ENCODE measurements at regions not wholly inside any gene's neighbourhood (a gene's known extent, or its start where the extent isn't known, plus 50 kb on each side); places are given as distances from the start of the nearest gene placed in this dataset.

DNA sequence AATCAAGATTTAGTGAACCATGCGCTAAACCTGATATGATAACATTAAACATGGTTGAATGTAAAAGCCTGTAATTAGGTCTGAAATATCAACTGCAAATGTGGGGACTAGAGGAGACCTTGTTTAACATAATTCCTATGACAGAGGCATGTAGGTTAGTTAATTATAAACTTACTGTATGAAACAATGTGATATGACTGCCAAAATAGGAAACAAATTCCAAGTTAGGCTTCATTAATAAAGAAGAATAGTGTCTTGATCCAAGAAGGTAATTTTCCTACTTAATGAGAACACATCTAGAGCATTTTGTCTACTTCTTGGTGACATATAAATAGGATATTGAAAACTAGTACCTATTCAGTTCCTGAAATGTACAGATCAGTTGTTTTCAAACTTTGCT, 136.2 kb upstream of the TARS1 start:
- H3K4me3 Mint-ChIP-seq, result no peak overlapping the region
- H3K4me1 Mint-ChIP-seq (ENCODE audit: low read depth), result no peaks in the 10 kb centered on the region
- H3K27ac Mint-ChIP-seq, result no peak overlapping the region

DNA sequence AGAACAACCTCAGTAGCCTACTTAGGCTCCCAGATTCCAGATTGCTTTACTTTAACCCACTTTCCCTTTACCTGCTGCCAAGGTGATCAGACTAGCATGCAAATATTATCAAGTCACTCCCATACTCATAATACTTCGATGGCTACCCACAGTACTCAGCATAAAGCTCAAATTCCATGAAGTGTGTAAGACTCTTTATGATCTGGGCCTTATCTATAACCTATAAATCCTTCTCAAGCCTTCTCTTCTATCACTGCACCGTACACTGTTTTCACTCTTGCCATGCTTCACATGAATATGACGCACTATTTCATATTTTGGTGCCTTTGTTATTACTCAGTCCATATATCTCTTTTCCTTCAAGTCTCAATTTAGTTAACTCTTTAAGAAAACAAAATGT, 135.2 kb upstream of the TARS1 start:
- Mint-ChIP-seq H3K4me1 (ENCODE audit: low read depth) (no peaks in the 10 kb centered on the region), H3K9me3 (peaks cover 4% of the 10 kb centered on the region)

More for the DNA sequence above, 136.2 kb upstream of the TARS1 start:
- peaks cover 4% of the 10 kb centered on the region for H3K9me3 Mint-ChIP-seq
- H3K36me3 Mint-ChIP-seq (ENCODE audit: low read depth), result no peaks in the 10 kb centered on the region
- no peaks in the 10 kb centered on the region for H3K27me3 Mint-ChIP-seq (ENCODE audit: low read depth)

DNA sequence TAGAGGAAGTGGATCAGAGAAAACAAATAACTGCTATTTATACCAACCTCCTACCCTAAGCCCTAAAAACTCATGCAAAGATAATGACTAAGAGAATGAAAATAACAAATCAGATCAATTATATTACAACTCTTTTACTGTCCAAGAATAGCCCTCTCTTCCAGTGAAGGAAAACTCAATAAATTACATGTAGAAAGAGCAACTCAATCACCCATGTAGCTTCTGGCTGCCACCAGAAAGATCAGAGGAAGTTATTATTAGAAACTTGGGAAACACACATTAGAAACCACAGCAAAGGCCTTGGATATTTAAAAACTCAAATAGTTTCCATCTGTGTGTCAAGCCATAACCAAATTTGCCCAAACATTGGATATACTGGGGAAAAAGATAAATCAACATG, 134.0 kb upstream of the TARS1 start:
- H3K4me1 Mint-ChIP-seq (ENCODE audit: low read depth), result no peaks in the 10 kb centered on the region
- peaks cover 9% of the 10 kb centered on the region for H3K9me3 Mint-ChIP-seq
- H3K27me3 Mint-ChIP-seq (ENCODE audit: low read depth), result no peaks in the 10 kb centered on the region
- no peaks in the 10 kb centered on the region for H3K36me3 Mint-ChIP-seq (ENCODE audit: low read depth)
- no peak overlapping the region for H3K27ac Mint-ChIP-seq
- H3K4me3 Mint-ChIP-seq, result no peak overlapping the region

More for the DNA sequence above, 135.2 kb upstream of the TARS1 start:
- Mint-ChIP-seq H3K27me3 (ENCODE audit: low read depth) (no peaks in the 10 kb centered on the region), H3K36me3 (ENCODE audit: low read depth) (no peaks in the 10 kb centered on the region), H3K27ac (no peak overlapping the region), H3K4me3 (no peak overlapping the region)

DNA sequence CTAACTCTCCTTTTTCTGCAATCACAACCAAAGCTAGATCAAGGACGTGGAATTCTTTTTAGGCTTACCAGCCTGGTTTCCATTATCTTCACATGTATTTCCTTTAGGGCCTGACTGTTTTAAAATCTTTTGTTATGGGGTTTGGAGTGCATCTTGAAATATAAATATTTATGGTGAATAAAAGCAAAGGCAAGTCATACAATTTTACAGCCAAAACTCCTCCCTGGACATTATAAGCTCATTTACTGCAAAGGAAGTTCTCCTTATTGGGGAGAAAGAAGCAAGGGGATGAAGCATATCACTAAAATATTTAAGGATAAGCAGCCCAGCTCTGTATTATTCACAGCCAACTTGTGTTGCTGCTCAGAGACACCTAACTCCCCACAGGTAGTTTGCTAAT, 132.2 kb upstream of the TARS1 start:
- Mint-ChIP-seq H3K4me3 (no peak overlapping the region), H3K27ac (no peak overlapping the region), H3K36me3 (ENCODE audit: low read depth) (no peaks in the 10 kb centered on the region), H3K9me3 (peaks cover 9% of the 10 kb centered on the region), H3K27me3 (ENCODE audit: low read depth) (no peaks in the 10 kb centered on the region), H3K4me1 (ENCODE audit: low read depth) (no peaks in the 10 kb centered on the region)

DNA sequence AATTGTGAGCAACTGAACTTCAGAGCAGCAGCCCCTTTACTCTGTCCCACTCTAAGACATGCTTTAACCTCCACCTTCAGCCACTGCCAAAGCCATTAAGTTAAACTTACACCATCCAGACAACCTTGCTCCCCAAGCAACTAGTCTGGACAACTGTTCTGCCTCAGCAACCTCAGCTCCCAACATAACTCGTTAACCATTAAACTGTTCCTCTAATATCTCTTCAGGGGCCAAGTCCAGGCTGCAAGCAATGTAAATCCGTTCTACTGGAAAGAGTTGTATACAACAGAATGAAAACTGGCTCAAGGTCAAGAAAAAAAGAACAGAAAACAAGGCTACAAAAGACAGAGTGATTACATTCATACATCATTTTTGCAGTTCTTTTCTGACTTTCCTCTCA, 131.7 kb upstream of the TARS1 start:
- Mint-ChIP-seq H3K9me3 (peaks cover 9% of the 10 kb centered on the region), H3K4me3 (no peak overlapping the region), H3K27ac (no peak overlapping the region), H3K4me1 (ENCODE audit: low read depth) (no peaks in the 10 kb centered on the region), H3K27me3 (ENCODE audit: low read depth) (no peaks in the 10 kb centered on the region), H3K36me3 (ENCODE audit: low read depth) (no peaks in the 10 kb centered on the region)

DNA sequence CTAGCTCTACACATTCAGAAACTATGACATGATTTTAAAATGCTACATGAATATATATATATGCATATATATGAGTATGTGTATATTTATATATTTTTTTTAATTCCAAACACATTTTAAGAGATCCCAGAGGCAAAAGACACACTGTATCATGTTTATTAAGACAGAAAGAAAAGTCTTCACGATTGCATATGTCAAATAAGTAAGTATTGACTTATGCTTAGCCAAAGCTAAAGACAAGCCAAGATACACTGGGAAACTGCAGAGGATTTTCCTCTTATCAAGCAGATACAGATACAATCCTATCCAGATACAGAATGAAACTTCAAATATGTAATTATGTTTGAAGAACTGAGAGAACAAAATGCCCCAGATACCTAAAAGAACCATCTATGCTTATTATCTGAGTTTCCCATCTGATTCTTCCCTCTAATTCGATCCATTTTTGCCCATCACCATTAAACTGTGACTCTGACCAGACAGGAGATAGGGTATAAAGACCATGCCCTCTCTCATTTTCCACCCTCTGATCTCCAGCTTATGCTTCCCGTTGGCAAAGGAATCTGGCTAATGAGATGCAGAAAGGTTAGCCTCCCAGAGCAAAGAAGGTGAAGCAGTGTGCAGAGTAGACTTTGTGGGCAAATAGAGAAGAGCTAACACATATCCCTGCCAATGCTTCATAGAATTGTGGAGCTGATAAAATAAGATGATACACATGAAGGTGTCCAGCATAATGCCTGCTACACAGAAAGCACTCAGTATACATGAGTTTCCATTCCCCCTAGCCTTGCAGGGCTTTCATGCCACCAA, 131.0 kb upstream of the TARS1 start:
- H3K27me3 Mint-ChIP-seq (ENCODE audit: low read depth), result no peaks in the 10 kb centered on the region
- no peak overlapping the region for H3K4me3 Mint-ChIP-seq
- H3K4me1 Mint-ChIP-seq (ENCODE audit: low read depth), result no peaks in the 10 kb centered on the region
- H3K9me3 Mint-ChIP-seq, result peaks cover 9% of the 10 kb centered on the region
- no peaks in the 10 kb centered on the region for H3K36me3 Mint-ChIP-seq (ENCODE audit: low read depth)
- H3K27ac Mint-ChIP-seq, result no peak overlapping the region

DNA sequence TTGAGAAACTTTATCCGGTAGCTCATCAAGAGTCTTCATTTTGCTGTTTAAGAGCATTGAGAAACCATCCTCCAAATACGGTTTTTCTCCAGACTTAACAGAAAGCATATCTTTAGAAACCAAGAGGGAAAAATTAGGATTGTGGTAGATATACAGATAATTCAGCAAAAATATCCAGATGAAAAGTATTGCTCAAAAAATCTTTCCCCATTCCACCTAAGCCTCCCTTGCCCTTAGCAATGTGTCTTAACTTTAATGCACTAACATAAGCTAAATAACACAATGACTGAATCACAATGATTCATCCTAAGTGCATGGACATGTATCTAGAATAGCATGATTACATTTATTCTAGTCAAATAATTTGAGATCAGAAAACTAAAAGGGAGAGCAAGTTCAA, 130.3 kb upstream of the TARS1 start:
- H3K9me3 Mint-ChIP-seq, result peaks cover 7% of the 10 kb centered on the region

DNA sequence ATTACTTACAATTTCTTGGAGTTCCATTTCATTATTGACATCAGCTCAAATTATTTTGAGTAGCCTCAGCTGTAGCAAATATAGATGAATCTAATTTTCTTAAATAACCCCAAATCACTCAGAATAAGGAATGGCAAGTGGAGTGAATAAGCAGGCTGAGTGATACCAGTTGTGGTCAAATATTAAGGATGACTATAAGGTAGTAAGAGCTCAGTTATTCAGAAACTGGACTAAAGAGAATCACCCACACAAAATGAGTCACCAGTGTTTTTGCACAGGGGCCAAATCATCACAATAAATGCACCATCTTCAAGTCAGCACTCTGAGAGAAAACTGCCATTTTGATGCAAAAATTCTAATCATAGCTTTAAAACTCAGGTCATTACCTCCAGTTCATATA, 128.9 kb upstream of the TARS1 start:
- Mint-ChIP-seq H3K27me3 (ENCODE audit: low read depth) (no peaks in the 10 kb centered on the region), H3K36me3 (ENCODE audit: low read depth) (no peaks in the 10 kb centered on the region), H3K4me3 (no peak overlapping the region), H3K27ac (no peak overlapping the region), H3K9me3 (peaks cover 5% of the 10 kb centered on the region), H3K4me1 (ENCODE audit: low read depth) (no peaks in the 10 kb centered on the region)

More for the DNA sequence above, 130.3 kb upstream of the TARS1 start:
- Mint-ChIP-seq H3K4me3 (no peak overlapping the region), H3K27me3 (ENCODE audit: low read depth) (no peaks in the 10 kb centered on the region), H3K36me3 (ENCODE audit: low read depth) (no peaks in the 10 kb centered on the region), H3K4me1 (ENCODE audit: low read depth) (no peaks in the 10 kb centered on the region), H3K27ac (no peak overlapping the region)

DNA sequence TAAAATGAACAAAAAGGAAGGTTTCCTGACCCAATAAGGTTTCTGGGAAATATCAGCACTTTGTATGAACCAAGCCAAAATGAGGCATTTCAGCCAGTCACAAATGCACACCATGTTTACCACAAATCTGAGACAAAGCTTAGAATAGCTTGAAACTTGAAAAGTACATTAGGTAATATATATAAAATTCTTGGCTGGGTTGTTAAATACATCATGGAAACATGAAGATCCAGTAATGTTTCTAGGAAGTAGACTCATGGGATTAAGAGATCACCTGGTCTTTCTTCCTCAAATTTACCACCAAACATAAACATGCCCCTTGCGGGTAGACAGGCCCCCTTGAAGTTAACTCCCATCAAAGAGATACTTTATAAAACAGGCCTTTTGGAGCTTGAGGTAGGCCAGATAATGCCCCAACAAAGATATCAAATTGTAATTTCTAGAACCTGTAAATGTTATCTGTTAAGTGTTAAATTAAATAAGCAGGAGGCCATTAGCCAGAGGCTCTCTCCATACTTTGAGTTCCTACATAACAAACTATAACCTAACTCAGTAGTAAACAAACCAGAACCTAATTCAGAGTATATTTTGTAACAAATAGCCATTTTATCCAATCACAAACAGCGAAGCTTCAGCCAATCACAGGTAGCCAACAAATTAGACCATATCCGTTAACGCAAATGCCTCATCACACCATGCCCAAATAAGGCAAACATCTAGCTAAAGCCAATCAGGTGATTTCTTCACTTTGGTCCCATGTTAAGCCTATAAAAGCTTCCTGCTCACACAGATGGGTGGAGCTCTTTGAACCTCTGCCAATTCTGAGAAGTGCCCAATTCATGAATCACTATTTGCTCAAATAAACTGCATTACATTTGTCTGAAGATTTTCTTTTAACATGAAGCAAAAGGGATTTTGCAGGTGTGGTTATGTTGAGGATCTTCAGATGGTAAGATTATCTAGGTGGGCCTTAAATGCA, 127.9 kb upstream of the TARS1 start:
- no peaks in the 10 kb centered on the region for H3K4me1 Mint-ChIP-seq (ENCODE audit: low read depth)
- no peaks in the 10 kb centered on the region for H3K27me3 Mint-ChIP-seq (ENCODE audit: low read depth)
- H3K27ac Mint-ChIP-seq, result no peak overlapping the region
- H3K9me3 Mint-ChIP-seq, result peaks cover 5% of the 10 kb centered on the region
- H3K36me3 Mint-ChIP-seq (ENCODE audit: low read depth), result no peaks in the 10 kb centered on the region
- no peak overlapping the region for H3K4me3 Mint-ChIP-seq

DNA sequence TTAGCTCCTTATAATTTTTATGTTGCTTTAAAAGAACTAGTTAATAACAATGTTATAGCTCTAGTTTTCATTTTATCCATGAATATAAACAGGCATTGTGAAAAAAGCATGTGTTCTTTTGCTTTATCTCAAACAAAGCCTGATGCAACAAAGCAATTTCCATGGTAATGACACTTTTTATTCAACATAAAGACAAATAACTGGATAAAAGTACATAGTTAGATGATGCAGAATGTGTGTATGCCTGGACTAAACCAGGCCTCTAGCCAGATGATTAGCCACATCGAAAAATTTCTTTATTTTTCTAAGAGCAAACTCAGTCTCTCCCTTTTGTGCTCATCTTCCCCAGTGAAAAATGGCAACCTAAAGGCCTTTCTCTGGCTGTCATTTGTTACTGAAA, 125.6 kb upstream of the TARS1 start:
- no peak overlapping the region for H3K4me3 Mint-ChIP-seq
- no peaks in the 10 kb centered on the region for H3K27me3 Mint-ChIP-seq (ENCODE audit: low read depth)
- no peaks in the 10 kb centered on the region for H3K36me3 Mint-ChIP-seq (ENCODE audit: low read depth)
- peaks cover 5% of the 10 kb centered on the region for H3K9me3 Mint-ChIP-seq
- H3K27ac Mint-ChIP-seq, result no peak overlapping the region
- no peaks in the 10 kb centered on the region for H3K4me1 Mint-ChIP-seq (ENCODE audit: low read depth)

DNA sequence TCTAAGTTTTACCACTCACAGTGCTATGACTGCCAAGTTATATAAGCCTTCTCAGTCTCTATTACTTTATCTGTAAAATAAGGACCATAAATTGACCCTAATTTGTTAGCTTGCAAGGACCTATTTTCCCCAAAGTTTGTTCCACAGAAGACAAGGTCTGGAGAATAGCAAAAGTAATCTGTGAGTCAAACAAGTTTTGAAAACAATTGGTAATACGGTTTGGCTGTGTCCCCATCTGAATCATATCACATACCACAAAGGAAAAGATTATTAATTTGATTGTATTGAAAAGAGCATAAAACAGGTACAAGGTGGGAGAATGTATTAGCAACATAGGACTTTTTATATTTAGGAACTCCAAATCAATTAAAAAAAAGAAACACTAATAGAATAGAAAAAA, 124.0 kb upstream of the TARS1 start:
- Mint-ChIP-seq H3K27me3 (ENCODE audit: low read depth) (no peaks in the 10 kb centered on the region), H3K27ac (no peak overlapping the region), H3K9me3 (no peaks in the 10 kb centered on the region), H3K36me3 (ENCODE audit: low read depth) (no peaks in the 10 kb centered on the region), H3K4me1 (ENCODE audit: low read depth) (no peaks in the 10 kb centered on the region), H3K4me3 (no peak overlapping the region)

DNA sequence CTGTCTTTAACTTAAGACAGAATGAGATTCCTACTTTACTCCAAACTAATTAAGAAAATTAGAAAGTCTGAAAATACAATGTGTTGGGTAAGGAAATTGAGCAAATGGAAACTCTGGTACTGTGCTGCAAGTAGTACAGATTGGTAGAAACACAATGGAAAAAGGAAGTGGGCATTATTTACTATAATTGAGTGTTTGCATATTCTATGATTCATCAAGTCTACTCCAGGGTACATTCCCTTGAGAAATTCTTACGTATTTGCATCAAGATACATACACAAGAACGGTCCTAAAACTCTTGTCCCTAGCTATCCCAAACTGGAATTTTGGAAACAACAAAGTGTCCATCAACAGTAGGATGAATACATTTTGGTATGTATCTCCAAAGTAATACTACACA, 123.5 kb upstream of the TARS1 start:
- no peaks in the 10 kb centered on the region for H3K4me1 Mint-ChIP-seq (ENCODE audit: low read depth)
- H3K9me3 Mint-ChIP-seq, result no peaks in the 10 kb centered on the region
- H3K27me3 Mint-ChIP-seq (ENCODE audit: low read depth), result no peaks in the 10 kb centered on the region
- no peak overlapping the region for H3K27ac Mint-ChIP-seq
- H3K36me3 Mint-ChIP-seq (ENCODE audit: low read depth), result no peaks in the 10 kb centered on the region
- no peak overlapping the region for H3K4me3 Mint-ChIP-seq

DNA sequence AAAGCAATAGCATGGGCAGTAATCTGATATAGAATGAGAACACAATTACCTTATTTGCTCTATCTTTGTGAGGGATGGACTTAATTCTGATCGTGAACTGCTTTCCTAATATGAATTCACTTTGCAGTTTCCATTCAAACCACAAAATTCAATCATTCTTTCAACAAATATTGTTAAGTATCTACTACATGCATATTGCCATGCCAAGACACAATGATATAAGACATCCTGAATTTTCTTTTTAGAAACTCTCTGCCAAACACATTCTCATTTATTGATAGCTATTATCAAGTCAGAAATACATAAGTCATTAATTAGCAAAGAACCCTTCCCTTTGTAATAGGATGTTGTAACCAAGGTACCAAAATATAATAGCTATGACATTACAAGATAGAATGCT, 121.6 kb upstream of the TARS1 start:
- no peaks in the 10 kb centered on the region for H3K9me3 Mint-ChIP-seq

DNA sequence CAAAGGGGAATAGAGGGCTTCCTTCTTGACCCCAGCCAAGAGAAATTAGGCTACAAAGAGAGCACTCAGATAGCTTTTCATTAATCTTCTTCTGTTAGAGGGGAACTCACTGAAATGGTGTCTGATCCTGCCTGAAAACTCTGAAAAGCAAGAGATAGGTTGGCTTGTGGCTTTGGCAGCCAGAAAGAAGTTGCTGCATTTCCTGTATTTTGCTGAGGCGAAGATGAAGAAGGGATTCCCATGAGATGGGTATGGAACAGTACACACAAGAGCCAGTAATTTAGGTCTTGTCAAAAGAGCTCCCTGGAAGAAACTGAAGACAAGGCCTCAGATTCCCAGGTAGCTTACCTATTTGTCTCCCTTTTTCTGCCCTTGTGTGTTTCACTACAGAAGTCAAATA, 120.9 kb upstream of the TARS1 start:
- H3K36me3 Mint-ChIP-seq (ENCODE audit: low read depth), result no peaks in the 10 kb centered on the region
- H3K9me3 Mint-ChIP-seq, result no peaks in the 10 kb centered on the region
- no peaks in the 10 kb centered on the region for H3K27me3 Mint-ChIP-seq (ENCODE audit: low read depth)
- no peak overlapping the region for H3K4me3 Mint-ChIP-seq
- H3K4me1 Mint-ChIP-seq (ENCODE audit: low read depth), result no peaks in the 10 kb centered on the region
- no peak overlapping the region for H3K27ac Mint-ChIP-seq

More for the DNA sequence above, 121.6 kb upstream of the TARS1 start:
- no peak overlapping the region for H3K27ac Mint-ChIP-seq
- H3K27me3 Mint-ChIP-seq (ENCODE audit: low read depth), result no peaks in the 10 kb centered on the region
- no peaks in the 10 kb centered on the region for H3K36me3 Mint-ChIP-seq (ENCODE audit: low read depth)
- H3K4me1 Mint-ChIP-seq (ENCODE audit: low read depth), result no peaks in the 10 kb centered on the region
- H3K4me3 Mint-ChIP-seq, result no peak overlapping the region

DNA sequence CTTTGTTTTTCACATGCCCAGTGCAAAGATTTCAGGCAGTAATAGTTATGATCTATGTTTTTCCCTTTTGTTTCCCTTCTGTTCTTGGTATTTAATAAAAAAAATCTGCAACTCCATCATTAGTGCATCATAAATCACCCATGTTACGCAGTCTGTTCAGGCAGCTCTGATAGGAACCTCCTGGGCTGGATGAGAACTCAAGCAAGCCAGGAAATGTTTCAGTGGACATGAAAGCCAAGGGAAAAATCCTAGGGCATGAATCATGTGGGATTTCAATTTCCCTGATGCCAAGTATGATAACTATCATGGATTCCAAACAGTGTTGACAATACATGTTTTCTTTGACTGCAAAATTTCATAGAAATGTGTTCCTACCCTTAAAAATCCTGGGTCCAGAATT, 119.7 kb upstream of the TARS1 start:
- no peaks in the 10 kb centered on the region for H3K27me3 Mint-ChIP-seq (ENCODE audit: low read depth)
- H3K27ac Mint-ChIP-seq, result no peak overlapping the region
- H3K36me3 Mint-ChIP-seq (ENCODE audit: low read depth), result no peaks in the 10 kb centered on the region
- H3K9me3 Mint-ChIP-seq, result no peaks in the 10 kb centered on the region
- H3K4me1 Mint-ChIP-seq (ENCODE audit: low read depth), result no peaks in the 10 kb centered on the region
- no peak overlapping the region for H3K4me3 Mint-ChIP-seq

All from T-helper 1 cell treated with Interleukin-12 subunit alpha and Interleukin-12 subunit beta and Interleukin-4 antibody, amounts not matched to agents 30 μg/mL and 1 μg/mL, for 36 hours (primary cell).